SK-N-SH treated with all-trans-retinoic acid at 6 μM for 48 hours (cell line): ENCODE measurements at regions not wholly inside any gene's neighbourhood (a gene's known extent, or its start where the extent isn't known, plus 50 kb on each side); places are given as distances from the start of the nearest gene placed in this dataset.

Experiments used
- ARNTL ChIP-seq: fragments of 450-650 bp; formaldehyde crosslinking; IDR thresholded peaks from 2 replicates; pipeline ENCODE4 v1.5.0; 2020; ENCODE audit warnings: low read depth, mild to moderate bottlenecking, moderate library complexity, borderline replicate concordance
- BACH2 ChIP-seq: fragments of 250-450 bp; sonication (Bioruptor Pico); IDR thresholded peaks from 2 replicates; pipeline ENCODE4 v1.9.0; 2021; ENCODE audit warnings: mild to moderate bottlenecking, borderline replicate concordance
- ESRRG ChIP-seq: fragments of 250-450 bp; sonication (Bioruptor Pico); IDR thresholded peaks from 2 replicates; pipeline ENCODE4 v1.6.1; 2021; ENCODE audit warnings: mild to moderate bottlenecking
- PATZ1 ChIP-seq: fragments of 250-450 bp; sonication (Bioruptor Pico); IDR thresholded peaks from 2 replicates; pipeline ENCODE4 v1.8.0; 2020; ENCODE audit warnings: mild to moderate bottlenecking, moderate library complexity, borderline replicate concordance
- ZFP3 ChIP-seq: fragments of 250-450 bp; sonication (Bioruptor Pico); IDR thresholded peaks from 2 replicates; pipeline ENCODE4 v1.5.0; 2020; ENCODE audit warnings: mild to moderate bottlenecking, moderate library complexity

DNA sequence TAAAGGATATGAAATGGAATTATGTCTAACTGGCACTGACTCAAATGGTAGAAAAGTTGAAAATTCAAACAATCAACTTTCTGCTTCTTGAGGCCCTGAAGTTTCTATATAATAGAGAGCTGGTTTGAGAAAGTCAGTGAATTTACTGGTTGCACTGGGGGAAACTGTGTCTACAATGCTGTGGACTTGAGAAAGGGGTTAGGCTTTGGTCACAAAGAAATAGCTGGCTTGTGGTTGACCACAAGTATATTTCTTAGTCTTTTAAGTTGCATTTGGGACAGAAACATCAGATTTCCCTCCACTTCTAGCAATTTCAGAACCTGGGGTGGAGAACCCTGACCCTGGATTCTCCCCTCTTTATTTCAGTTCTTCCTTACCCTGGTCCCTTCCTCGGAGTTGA lies 192.6 kb upstream of the ACTBL2 start:
- no peak for TF ChIP-seq BACH2 (CRISPR knock-in tag)
- TF ChIP-seq PATZ1 (CRISPR knock-in tag): no peak
- TF ChIP-seq ESRRG (CRISPR knock-in tag): no peak
- no peak for TF ChIP-seq ARNTL (CRISPR knock-in tag)
- TF ChIP-seq ZFP3 (CRISPR knock-in tag): no peak
